ENCODE measurements at regions not wholly inside any gene's neighbourhood (a gene's known extent, or its start where the extent isn't known, plus 50 kb on each side); places are given as distances from the start of the nearest gene placed in this dataset.
"Not testable (repeated sequence)": the region's sequence is repeated elsewhere in the genome, so short reads cannot be mapped to it uniquely, and the experiment has no call there.

DNA sequence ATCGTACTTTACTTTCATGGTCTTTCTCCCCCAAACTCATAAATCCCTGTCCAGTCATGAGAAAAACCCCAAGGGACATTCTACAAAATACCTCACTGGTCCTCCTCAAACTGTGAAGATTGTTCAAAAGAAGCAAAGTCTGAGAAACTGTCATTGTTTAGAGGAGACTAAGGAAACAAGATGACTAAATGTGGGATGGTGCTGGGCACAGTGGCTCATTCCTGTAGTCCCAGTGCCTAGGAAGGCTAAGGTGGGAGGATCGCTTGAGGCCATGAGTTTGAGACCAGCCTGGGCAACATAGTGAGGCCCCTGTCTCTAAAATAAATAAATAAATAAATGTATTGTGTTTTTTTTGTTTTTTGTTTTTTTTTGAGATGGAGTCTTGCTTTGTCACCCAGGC lies 74.2 kb upstream of the SCAF11 start:
- DNase-seq, result no peak
- Mint-ChIP-seq H3K4me3 (no peak overlapping the region), H3K4me1 (no peaks in the 10 kb centered on the region), H3K36me3 (no peaks in the 10 kb centered on the region), H3K27me3 (peaks cover 4% of the 10 kb centered on the region), H3K27ac (no peak overlapping the region), H3K9me3 (peaks cover 2% of the 10 kb centered on the region)

- not testable (repeated sequence) for H3K27me3 Mint-ChIP-seq, H3K36me3 Mint-ChIP-seq, H3K27ac Mint-ChIP-seq, H3K4me3 Mint-ChIP-seq, H3K4me1 Mint-ChIP-seq, DNase-seq
- peaks cover 16% of the 10 kb centered on the region for H3K9me3 Mint-ChIP-seq
Measured at GRCh38 chr12:46058697-46059096, 68.3 kb upstream of the SCAF11 start.

DNA sequence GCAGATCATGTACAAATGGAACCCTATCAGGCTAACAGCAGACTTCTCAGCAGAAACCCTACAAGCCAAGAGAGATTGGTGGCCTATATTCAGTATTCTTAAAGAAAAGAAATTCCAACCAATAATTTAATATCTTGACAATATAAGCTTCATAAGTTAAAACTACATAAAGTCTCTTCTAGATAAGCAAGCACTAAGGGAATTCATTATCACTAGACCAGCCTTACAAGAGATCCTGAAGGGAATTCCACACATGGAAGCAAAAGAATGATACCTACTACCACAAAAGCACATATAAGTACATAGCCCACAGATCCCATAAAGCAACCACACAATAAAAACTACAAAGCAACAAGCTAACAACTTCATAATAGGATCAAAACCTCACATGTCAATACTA lies 60.4 kb upstream of the SCAF11 start:
- H3K36me3 Mint-ChIP-seq, result peaks cover 4% of the 10 kb centered on the region
- H3K4me3 Mint-ChIP-seq, result no peak overlapping the region
- no peaks in the 10 kb centered on the region for H3K4me1 Mint-ChIP-seq
- H3K9me3 Mint-ChIP-seq, result peaks cover 29% of the 10 kb centered on the region
- H3K27ac Mint-ChIP-seq, result no peak overlapping the region
- DNase-seq, result no peak
- H3K27me3 Mint-ChIP-seq, result peaks cover 5% of the 10 kb centered on the region

DNA sequence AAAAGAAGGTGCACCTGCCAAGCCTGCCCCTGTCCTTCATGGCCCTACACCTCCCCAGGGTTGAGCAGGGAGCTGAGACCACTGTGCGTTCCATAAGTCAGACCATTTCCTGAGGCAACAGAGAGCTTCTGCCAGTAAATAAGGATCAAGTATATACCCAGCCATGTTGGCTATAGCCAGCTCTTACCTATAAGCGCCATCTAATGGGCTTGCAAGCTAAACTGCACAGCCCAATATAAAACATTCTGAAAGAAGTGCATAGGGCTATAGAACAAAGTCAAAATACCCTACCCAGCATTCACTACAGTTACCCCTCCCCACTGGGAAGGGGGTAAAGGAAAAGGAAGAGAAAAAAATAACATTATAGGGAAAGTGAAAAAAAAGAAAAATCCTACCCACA lies 59.3 kb upstream of the SCAF11 start:
- Mint-ChIP-seq H3K27ac (no peak overlapping the region), H3K4me1 (no peaks in the 10 kb centered on the region), H3K36me3 (peaks cover 4% of the 10 kb centered on the region), H3K4me3 (no peak overlapping the region), H3K27me3 (peaks cover 5% of the 10 kb centered on the region), H3K9me3 (peaks cover 37% of the 10 kb centered on the region)
- no peak for DNase-seq

GRCh38 chr12:46046436-46046835 lies 56.1 kb upstream of the SCAF11 start:
- Mint-ChIP-seq H3K4me3 (no peak overlapping the region), H3K36me3 (peaks cover 4% of the 10 kb centered on the region), H3K9me3 (peaks cover 34% of the 10 kb centered on the region), H3K4me1 (no peaks in the 10 kb centered on the region), H3K27me3 (no peaks in the 10 kb centered on the region), H3K27ac (no peak overlapping the region)
- DNase-seq, result no peak

GRCh38 chr12:46043972-46044520 lies 53.7 kb upstream of the SCAF11 start:
- no peak for DNase-seq
- Mint-ChIP-seq H3K36me3 (peaks cover 2% of the 10 kb centered on the region), H3K4me1 (no peaks in the 10 kb centered on the region), H3K27me3 (no peaks in the 10 kb centered on the region), H3K9me3 (peaks cover 26% of the 10 kb centered on the region), H3K4me3 (no peak overlapping the region), H3K27ac (no peak overlapping the region)

Data from activated naive CD8-positive, alpha-beta T cell treated with anti-CD3 and anti-CD28 coated beads for 36 hours (primary cell).